ENCODE measurements at regions not wholly inside any gene's neighbourhood (a gene's known extent, or its start where the extent isn't known, plus 50 kb on each side); places are given as distances from the start of the nearest gene placed in this dataset.
"Not testable (repeated sequence)": the region's sequence is repeated elsewhere in the genome, so short reads cannot be mapped to it uniquely, and the experiment has no call there.

- no peak for DNase-seq (ENCODE audit: low read depth in 3 of 3, low spot score in 1 of 3)
These were observed 190.2 kb upstream of the SSTR4 start for GRCh38 chr20:22844959-22845358.

DNA sequence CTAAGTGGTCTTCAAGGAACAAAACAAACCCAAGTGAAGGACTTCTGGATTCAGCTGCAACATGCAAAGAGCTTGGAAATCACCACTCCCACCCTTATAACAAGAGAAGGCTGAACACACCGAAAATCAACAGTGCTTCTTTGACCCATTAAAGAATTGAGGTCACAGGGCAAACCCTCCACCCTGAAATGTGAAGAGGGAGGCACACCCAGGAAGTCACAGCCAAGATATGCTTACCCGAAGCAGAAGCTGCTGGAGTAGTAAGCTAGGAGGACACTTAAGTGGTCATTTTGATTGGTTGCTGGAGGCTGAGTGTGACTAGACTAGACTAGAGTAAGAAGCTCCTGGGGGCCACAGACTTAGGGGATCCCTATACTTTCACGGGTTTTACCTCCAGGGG is 188.2 kb upstream of the SSTR4 start:
- no peak for DNase-seq (ENCODE audit: low read depth in 3 of 3, low spot score in 1 of 3)

DNA sequence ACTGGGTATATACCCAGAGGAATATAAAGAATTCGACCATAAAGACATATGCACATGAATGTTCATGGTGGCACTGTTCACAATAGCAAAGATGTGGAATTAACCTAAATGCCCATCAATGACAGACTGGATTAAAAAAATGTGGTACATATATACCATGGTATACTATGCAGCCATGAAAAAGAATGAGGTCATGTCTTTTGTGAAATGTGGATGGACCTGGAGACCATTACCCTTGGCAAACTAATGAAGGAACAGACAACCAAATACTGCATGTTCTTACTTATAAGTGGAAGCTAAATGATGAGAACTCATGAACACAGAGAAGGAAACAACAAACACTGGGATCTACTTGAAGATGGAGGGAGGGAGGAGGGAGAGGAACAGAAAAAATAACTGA is 186.7 kb upstream of the SSTR4 start:
- DNase-seq (ENCODE audit: low read depth in 3 of 3, low spot score in 1 of 3) = no peak

DNA sequence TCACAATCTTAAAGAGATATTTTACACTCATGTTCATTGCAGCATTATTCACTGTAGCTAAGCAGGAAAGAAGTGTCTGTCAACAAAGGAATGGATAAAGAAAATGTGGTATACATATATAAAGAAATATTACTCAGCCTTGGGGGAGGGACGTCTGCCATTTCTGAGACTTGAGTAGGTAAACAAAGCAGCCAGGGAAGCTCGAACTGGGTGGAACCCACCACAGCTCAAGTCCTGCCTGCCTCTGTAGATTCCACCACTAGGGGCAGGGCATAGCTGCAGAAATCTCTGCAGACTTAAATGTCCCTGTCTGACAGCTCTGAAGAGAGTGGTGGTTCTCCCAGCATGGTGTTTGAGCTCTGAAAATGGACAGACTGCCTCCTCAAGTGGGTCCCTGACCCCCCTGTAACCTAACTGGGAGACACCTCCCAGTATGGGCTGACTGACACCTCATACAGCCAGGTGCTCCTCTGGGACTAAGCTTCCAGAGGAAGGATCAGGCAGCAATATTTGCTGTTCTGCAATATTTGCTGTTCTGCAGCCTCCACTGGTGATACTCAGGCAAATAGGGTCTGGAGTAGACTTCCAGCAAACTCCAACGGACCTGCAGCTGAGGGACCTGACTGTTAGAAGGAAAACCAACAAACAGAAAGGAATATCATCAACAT is 183.3 kb upstream of the SSTR4 start:
- not testable (repeated sequence) for DNase-seq (ENCODE audit: low read depth in 3 of 3, low spot score in 1 of 3)

GRCh38 chr20:22861231-22861980 is 173.7 kb upstream of the SSTR4 start:
- DNase-seq (ENCODE audit: low read depth in 3 of 3, low spot score in 1 of 3) = no peak

DNA sequence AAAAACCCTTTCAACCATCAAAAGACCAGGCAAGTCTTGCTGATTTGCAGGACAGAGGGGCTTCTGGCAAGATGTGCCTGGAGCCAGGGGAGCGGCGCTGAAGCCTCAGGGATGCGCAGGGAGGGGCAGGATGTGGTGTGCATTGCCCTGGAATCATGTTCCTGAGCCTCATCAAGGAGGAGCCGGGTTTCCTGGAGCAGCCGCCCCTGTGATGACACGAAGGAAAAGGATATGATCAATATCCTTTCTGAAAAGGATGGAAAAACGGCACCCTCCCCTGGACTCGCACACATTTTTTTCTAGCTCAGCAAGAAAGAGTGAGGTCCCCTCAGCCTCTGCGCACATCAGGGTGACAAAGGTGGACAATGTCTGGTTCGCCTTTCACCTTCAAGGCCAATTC is 173.1 kb upstream of the SSTR4 start:
- no peak for DNase-seq (ENCODE audit: low read depth in 3 of 3, low spot score in 1 of 3)

DNA sequence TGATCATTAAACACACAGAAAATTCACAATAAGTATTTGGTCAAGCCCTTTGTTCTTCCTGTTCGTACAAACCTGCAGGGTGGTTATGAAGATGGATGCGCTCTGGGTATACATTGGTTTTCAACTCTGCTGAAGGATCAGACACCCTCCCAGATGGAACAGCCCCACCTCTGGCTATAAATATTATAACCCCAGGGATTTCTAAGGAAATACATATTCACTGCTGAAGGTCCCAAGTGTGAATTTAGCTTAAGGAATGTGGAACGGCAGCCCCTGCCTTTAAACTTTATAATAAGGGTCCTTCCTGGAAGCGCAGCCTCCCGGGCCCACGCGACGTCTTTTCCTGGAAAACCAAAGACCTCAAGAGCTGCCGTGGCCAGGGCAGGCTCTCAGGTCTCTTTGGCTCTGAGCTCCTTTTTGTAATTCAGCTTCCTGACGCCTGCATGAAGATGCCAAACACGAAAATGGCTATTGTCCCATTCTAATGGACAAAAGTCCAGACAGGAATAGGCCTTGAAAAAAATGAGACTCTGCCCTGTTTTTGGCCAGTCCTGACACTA is 172.4 kb upstream of the SSTR4 start:
- DNase-seq (ENCODE audit: low read depth in 3 of 3, low spot score in 1 of 3) = no peak

DNA sequence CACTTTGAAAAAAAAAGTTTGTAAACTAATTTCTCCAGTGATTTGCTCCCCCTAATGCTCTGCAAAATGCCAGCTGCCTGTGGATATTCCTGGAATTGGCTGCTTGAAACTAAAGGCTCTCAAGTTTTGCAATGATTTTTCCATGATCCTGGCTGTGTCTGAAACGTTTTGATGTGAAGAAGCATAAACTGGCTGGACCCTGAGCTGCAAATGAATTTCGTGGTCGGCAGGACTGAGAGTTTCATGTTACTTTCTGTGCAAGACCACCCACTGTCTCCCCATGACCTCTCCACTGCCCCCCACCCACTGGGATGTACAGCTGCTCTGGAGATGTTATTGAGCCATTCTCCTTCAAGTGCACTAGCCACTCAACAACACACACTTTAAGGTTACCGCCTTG is 171.3 kb upstream of the SSTR4 start:
- no peak for DNase-seq (ENCODE audit: low read depth in 3 of 3, low spot score in 1 of 3)

DNA sequence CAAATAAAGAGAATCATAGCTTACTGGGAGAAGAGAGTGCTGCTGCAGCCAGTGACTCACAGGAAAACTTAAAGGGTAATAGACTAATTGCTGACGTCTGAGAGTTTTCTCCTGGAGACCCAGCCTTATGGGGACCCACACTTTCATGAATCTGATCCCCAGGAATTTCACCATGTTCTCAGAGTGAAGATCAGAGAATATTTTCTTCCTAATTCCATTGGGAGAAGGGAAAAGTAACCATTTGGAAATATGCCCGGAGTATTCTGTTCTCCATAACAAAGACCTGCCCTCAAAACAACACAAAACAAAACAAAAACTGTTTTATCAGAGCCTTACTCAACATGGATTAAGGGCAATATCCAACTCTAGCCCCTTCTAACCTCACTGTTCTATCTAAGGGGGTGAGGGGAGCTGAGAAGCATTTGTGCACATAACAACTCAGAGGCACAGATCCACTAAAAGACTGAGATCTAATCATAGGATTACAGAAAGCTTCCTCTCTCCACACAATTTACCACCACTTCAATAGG is 168.2 kb upstream of the SSTR4 start:
- no peak for DNase-seq (ENCODE audit: low read depth in 3 of 3, low spot score in 1 of 3)

- no peak for DNase-seq (ENCODE audit: low read depth in 3 of 3, low spot score in 1 of 3)
These were observed 156.9 kb upstream of the SSTR4 start for GRCh38 chr20:22878166-22878565.

DNA sequence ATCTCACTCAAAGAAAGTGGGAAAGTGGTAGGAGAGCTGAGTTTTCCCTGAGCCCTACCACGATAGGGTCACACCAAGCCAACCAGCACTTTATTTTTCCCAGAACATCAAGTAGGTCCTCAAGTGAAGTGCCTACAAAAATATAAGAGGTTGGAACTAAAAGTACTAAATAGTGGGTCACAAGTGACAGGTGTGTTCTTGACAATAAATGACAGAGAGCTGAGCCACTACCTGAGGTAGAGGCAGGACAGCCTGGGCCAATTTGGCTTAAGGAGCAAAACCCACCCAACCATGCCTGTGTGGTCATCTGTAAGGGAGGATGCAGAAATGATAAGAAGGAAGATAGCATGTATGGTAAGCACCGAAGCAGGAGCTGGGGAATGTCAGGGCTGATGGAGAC is 154.8 kb upstream of the SSTR4 start:
- no peak for DNase-seq (ENCODE audit: low read depth in 3 of 3, low spot score in 1 of 3)

GRCh38 chr20:22887796-22888195 is 147.3 kb upstream of the SSTR4 start:
- DNase-seq (ENCODE audit: low read depth in 3 of 3, low spot score in 1 of 3) = no peak

GRCh38 chr20:22890594-22891300 is 144.4 kb upstream of the SSTR4 start:
- DNase-seq (ENCODE audit: low read depth in 3 of 3, low spot score in 1 of 3) = no peak

GRCh38 chr20:22901164-22901563 is 133.9 kb upstream of the SSTR4 start:
- DNase-seq (ENCODE audit: low read depth in 3 of 3, low spot score in 1 of 3) = no peak

GRCh38 chr20:22901921-22902320 is 133.2 kb upstream of the SSTR4 start:
- DNase-seq (ENCODE audit: low read depth in 3 of 3, low spot score in 1 of 3) = no peak

- DNase-seq (ENCODE audit: low read depth in 3 of 3, low spot score in 1 of 3) = no peak
These were observed 130.7 kb upstream of the SSTR4 start for GRCh38 chr20:22904386-22904785.

DNA sequence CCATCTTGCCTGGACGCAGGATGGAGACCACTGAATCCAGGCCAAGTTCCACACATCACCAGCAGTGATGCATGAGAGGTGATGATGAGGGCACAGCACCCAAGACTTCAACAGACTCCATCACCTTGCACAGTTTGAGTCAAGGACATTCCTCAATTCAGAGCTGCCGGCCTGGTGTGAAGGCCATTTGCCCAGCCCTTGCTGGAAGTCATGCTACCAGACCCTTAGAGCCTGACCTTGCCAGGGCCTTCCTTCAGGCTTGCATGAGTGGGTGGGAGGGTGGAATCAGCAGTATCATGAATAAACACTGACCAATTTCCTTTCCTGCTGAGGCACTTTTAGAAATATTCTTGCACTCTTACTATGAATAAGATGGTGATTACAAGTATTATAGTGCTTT is 130.2 kb upstream of the SSTR4 start:
- DNase-seq (ENCODE audit: low read depth in 3 of 3, low spot score in 1 of 3) = no peak

DNA sequence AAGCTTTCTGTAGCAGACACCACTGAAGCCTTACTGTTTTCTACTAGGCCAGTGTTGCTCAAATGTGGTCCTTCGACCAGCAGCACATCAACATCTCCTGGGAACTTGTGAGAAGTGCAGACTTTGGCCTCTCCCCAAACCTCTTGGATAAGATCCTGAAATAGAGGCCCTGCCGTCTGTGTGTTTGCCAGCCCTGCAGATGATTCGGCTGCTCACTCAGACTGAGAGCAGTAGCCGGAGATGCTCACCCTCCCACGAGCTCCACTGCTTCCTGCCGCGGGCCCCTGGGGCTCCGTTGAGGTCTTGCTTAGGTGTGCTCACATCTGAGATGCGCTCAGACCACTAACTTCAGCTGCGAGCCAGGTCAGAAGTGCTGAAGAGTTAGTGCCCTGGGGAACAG is 129.5 kb upstream of the SSTR4 start:
- DNase-seq (ENCODE audit: low read depth in 3 of 3, low spot score in 1 of 3) = no peak

- no peak for DNase-seq (ENCODE audit: low read depth in 3 of 3, low spot score in 1 of 3)
These were observed 126.7 kb upstream of the SSTR4 start for GRCh38 chr20:22908437-22908836.

DNA sequence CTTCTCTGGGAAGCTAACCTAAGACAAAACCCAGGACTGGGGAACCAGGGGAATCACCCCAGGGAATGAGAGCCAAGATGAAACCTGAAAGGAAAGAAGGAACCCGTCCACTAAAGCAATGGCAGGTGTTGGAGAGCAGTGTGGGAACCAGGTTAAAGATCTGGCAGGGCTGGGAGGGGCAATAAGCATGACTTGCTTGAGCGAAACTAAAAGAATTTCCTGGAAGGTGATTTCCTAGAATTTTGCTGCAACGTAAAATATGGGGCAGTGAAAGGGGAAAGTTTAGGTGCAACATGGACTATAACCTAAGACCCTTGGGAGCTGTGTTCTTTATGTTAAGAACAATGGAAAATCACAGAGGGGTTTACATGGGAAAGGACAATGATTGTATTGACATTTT is 126.2 kb upstream of the SSTR4 start:
- DNase-seq (ENCODE audit: low read depth in 3 of 3, low spot score in 1 of 3) = no peak

DNA sequence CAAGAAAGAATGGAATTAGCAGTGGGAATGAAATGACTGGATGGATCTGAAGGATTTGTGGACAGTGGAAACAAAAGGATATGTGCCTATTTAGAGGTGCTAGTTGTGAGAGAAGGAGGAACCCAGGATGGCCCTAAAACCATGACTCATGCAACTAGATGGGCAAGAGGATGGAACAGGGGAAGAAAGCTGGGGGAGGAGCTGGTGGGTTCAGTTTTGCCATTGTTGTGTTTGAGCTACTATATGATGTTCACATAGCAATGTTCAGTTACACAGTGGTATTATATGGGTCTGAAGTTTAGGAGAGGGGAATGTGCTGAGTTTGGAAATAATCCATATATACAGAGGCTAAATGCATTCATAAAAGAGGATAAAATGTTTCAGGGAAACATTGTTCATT is 125.7 kb upstream of the SSTR4 start:
- no peak for DNase-seq (ENCODE audit: low read depth in 3 of 3, low spot score in 1 of 3)

Data from stimulated activated CD4-positive, alpha-beta T cell treated with anti-CD3 and anti-CD28 coated beads, TNF-alpha, amount 100 ng/mL, for 1 hour (primary cell).